22Rv1 (cell line): ENCODE measurements at regions not wholly inside any gene's neighbourhood (a gene's known extent, or its start where the extent isn't known, plus 50 kb on each side); places are given as distances from the start of the nearest gene placed in this dataset.

Experiments
- CTCF ChIP-seq: fragments of 450-650 bp; IDR thresholded peaks from 2 replicates; pipeline ENCODE4 v1.5.1; 2017; ENCODE audit warnings: mild to moderate bottlenecking
- ZFX ChIP-seq: fragments of 450-650 bp; IDR thresholded peaks from 2 replicates; pipeline ENCODE4 v1.6.1; 2017; ENCODE audit warnings: antibody characterized with exemption, borderline replicate concordance

- no peak for TF ChIP-seq CTCF
- no peak for TF ChIP-seq ZFX
Observed at GRCh38 chr3:181265750-181266333, 276.3 kb upstream of the DNAJC19 start.
